T-helper 2 cell (primary cell): ENCODE measurements at regions not wholly inside any gene's neighbourhood (a gene's known extent, or its start where the extent isn't known, plus 50 kb on each side); places are given as distances from the start of the nearest gene placed in this dataset.
A peak's percentile ranks its signal among the peaks of the same experiment; 100 is the strongest.

Source experiments
- DNase-seq, 5 experiments: peaks; one replicate each; pipeline versions ENCODE4 v3.0.0 to v3.0.0-alpha.2; 2012 to 2022

- DNase-seq, result no peak
Observed at GRCh38 chr5:143761663-143762062, 50.3 kb upstream of the HMHB1 start.

DNA sequence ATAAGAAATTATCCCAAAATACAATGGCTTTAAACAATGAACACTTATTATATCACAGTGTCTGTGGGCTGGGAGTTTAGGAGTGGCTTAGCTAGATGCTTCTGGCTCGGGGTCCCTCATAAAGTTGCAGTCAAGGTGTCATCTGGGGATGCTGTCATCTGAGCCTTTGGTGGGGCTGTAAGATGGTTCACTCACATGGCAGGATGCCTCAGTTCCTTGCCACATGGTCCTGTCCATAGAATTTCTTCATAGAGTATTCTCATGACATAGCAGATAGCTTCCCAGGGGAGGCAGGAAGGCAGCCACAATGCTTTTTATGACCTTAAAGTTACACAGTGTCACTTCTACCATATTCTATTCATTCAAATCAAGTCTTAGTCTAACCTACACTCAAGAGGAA lies 51.2 kb upstream of the HMHB1 start:
- DNase-seq, result no peak

- DNase-seq, result peak in 1 of 5 experiments; percentile 30
Observed at GRCh38 chr5:143760131-143760505, 51.8 kb upstream of the HMHB1 start.

- DNase-seq, result peak in 1 of 5 experiments; percentile 63
Observed at GRCh38 chr5:143759396-143760130, 52.4 kb upstream of the HMHB1 start.

- peak in 1 of 5 experiments; percentile 80 for DNase-seq
Observed at GRCh38 chr5:143758750-143759149, 53.2 kb upstream of the HMHB1 start.

DNA sequence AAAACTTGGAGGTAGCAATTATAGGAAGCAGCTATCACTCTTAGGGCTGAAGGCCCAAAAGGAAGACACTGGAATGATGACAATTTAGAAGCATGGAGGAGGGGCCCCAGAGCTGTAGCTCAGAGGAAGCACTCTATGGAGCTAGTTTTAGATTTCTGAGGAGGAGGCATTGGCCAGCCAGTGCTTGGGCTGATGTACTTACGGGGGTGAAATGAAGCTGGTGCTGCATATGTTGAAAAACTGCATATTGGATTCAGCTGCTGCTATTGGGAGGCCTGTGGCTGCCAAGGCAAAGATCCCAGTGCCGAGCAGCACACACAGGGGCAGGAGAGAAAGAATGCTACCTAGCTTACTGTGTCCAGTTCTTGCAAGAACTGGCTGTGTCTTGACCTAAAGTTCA lies 53.9 kb upstream of the HMHB1 start:
- no peak for DNase-seq

DNA sequence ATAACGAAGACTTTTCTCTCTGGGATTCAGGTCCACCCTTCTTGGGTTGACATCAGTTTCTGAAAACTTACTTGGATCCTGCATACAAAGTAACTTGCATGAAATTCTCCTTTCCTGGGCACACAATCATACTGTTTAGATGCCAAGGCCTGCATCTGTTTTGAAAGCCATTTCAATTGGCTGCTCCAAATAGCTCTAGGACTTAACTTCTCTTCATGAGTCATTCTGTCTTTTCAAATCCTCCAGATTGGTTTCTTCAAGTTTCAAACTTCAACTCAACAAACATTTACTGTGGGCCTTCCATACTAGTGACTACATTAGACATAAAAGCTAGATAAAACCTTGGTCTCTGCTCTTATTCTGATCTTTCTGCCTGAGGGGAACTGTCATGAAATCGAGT lies 54.8 kb upstream of the HMHB1 start:
- peak in 1 of 5 experiments; percentile 30 for DNase-seq

DNA sequence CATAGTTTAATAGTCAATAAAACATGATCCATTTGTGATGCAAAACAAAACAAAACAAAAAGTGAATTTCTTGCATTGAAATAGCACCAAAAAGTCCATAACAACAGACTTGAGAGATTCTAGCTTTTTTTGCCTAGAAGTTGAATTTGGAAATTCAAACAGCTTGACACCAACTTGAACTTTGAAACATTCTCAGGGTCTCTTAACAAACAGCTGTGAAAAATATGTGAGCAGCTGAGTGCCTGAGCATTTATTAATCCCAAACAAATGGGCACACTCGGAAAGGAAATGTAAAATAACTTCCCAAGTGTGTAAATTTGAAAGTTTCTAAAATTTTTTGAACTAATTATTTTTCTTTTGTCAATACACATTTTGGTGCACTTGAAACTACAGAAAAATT lies 56.0 kb upstream of the HMHB1 start:
- no peak for DNase-seq

GRCh38 chr5:143752165-143752850 lies 59.7 kb upstream of the HMHB1 start:
- DNase-seq, result no peak

DNA sequence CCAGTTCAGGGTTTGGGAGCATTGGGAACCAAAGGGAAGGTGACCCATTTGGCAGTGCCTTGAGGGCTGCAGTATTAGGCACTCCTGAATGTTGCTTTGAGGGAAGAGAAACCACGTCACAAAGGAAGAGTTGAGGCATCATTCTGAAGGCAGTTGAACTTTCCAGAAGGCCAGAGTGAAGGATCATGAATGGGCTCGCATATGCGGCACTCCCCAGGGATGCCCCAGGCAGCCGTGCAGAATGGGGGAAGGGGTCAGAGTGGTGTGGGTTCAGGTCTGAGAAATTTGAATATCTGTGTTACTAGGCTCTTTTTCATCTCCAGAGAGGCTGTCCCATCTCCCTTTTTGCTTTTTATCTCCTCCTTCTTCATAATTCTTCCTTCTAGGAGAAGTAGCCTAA lies 60.6 kb upstream of the HMHB1 start:
- no peak for DNase-seq

DNA sequence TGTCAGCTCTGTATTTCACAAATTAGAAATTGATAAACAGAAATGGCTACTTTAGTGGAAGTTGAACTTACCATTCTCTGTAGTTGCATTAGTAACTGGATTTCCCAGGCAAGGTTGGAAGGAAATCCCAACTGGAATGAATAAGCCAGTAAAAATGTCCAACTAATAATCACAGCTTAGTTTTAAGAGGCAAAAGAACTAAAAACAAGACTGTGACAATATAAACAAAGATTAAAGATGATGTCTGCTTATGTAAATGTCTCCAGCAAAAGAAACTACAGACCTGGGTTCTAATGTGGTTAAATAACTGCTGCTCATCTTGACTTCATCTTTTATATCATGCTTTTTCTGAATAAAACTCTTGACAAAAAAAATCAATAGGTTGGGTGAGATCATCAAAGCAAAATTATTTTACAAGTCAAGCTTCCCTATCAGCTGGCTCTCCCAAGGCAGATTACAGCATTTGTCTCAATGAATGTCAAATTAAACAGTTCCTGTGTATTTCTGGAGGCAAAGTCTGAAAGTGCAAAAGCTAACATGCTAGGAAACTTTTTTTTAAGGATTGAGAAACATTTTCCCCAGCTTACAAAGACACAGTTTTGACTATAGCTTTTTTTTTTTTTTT lies 62.3 kb upstream of the HMHB1 start:
- DNase-seq, result no peak

DNA sequence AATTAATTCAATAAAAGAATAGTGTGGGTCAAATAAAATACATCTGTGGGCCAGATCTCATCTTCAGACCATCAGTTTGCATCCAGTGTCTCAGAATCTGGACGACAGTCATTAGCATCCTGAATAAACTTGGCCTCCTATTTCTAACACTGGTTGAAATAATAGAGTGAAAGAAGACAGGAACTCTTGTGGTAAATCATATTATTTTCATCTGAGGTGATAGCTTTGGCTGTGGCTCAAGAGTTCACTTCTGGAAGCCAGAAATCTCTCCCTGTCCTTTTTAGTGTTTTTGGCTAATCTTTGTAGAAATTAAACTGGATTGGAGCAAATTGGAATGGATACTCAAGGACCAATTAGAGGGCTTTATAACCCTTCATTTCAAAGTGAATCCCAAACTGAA lies 63.4 kb upstream of the HMHB1 start:
- no peak for DNase-seq

DNA sequence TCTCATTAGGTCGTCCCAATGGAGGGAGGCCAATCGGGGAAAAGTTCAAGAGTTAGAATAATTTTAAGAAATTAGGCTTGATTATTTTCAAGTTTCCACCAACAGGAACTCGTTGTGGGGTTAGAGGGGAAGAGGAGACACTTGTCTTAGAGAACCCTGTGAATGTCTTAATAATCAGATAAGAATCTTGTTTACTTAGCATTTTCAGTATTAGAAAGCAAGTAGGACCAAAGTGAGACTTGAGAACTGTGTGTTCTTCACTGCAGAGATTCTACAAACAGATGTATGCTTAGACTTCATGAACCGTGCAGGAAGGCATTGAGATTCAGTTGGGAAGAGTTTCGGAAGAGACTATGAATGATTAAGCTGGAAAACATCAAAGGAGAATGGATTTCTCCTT lies 69.0 kb upstream of the HMHB1 start:
- peak in 1 of 5 experiments; percentile 58 for DNase-seq

DNA sequence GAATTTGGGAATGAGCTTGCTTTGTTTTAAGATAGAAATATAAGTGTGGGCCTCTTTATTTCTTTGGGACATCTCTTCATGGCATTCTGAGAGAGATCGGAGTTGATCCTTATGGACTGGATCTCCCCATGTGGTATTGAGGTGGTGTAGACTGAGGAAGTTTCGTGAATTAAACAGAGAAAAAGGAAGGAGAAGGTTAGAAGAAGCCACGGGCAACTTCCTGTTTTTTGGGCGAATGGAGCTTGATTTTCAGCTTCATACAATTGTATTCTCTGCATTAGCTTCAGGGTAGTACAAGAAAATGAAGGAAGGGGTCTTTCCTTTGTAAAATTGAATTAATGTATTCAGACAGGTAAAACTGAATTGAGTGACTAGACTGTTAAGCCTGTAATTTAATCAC lies 70.5 kb upstream of the HMHB1 start:
- DNase-seq, result no peak

- no peak for DNase-seq
Observed at GRCh38 chr5:143740956-143741355, 71.0 kb upstream of the HMHB1 start.

DNA sequence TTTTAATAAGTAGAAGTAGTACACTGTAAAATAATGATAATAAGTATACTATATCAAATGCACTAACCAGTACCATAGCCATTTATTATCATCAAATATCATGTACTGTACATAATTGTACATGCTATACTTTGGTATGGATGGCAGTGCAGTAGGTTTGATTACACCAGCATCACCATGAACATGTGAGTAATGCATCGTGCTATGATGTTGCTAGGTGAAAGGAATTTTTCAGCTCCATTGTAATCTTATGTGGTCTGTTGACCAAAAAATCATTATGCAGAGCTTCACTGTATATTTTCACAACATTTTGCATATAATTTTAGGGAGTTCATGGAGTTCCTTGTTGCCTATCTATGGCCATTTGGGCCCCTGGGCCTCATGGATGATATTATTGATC lies 72.2 kb upstream of the HMHB1 start:
- DNase-seq, result no peak

GRCh38 chr5:143738417-143739401 lies 73.3 kb upstream of the HMHB1 start:
- no peak for DNase-seq

GRCh38 chr5:143737062-143737461 lies 74.9 kb upstream of the HMHB1 start:
- DNase-seq, result no peak

DNA sequence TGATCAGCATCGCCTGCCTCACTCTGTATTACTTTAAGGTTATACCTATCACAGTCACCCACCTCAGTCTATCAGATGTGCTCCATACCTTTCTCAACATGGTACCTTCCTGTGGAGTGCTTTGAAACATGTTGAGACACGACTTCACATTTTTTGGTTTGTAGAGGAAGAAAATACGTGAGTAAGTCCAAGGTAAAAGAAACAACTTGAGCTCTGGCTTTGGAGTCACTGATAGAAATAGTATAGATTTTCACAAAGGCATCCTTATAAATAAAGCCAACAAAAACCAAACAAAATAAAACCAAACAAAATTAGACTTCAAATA lies 77.5 kb upstream of the HMHB1 start:
- DNase-seq, result no peak

GRCh38 chr5:143733665-143734455 lies 78.1 kb upstream of the HMHB1 start:
- no peak for DNase-seq

DNA sequence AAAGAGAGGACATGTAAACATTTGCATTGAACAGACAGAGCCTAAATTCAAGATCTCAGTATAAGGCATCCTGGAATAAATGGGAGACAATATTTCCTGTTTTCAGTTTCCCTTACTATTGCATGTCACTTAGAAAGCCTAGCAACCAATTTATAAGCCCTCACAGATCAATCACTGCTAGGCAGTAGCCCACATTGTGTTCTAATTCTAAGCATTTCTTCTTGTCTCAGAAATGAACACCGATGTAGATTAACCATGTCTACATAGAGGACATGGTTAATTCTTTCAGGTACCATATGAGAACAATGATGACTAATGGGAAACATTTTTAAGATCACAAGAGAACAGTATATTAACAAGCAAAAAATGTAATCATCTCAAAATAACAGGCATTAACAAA lies 79.6 kb upstream of the HMHB1 start:
- no peak for DNase-seq

DNA sequence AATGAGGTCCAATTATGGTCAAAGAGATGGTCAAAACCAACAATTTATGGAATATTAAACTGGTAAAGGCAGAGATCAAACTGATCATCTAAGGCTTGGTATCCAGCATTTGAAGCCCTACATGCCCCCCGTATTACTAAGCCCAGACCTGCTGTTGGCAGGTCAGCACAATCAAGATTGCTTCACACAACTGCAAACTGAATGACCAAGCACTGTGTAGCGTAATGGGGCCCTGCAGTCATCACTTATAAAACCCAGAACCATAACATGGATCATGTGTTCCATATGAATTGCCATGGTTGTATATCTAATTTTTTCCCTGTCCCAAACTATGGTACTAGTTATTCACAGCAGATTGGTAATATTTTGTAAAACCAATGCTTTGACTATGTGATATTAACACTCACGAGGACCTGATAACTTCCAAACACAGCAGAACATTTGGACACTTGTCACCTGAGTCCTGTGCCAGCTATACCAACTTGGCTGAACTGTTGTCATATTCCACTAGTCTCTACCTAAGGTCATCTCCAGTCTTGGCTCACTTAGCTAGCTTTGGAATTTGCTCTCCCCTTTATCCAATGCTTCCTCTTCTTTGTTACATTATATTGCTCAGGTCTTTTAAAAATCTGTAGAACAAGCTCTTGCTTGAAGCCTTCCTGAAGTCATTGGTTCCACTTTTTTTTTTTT lies 81.7 kb upstream of the HMHB1 start:
- no peak for DNase-seq
